ENCODE measurements at regions not wholly inside any gene's neighbourhood (a gene's known extent, or its start where the extent isn't known, plus 50 kb on each side); places are given as distances from the start of the nearest gene placed in this dataset.

GRCh38 chr2:7972670-7973069 is 709.2 kb upstream of the ID2 start:
- 87 to 94% methylated on average over 7 of the region's 7 CpGs for WGBS, 2 donors
- intact Hi-C loops (cut with DNase I), result no loop called here
- H3K36me3 ChIP-seq, result no peaks in the 10 kb centered on the region
- H3K9me3 ChIP-seq, result no peaks in the 10 kb centered on the region
- TF ChIP-seq POLR2A (IDR thresholded peaks at IDR 0.05), result no peak
- TF ChIP-seq CTCF (IDR thresholded peaks at IDR 0.05), result no peak
- no peak for TF ChIP-seq POLR2AphosphoS5 (IDR thresholded peaks at IDR 0.05)
- no peak for TF ChIP-seq EP300 (IDR thresholded peaks at IDR 0.05)
- DNase-seq, result no peak
- H3K27ac ChIP-seq, result no peak overlapping the region
- H3K4me3 ChIP-seq, result no peak overlapping the region
- H3K4me1 ChIP-seq, result no peaks in the 10 kb centered on the region
- H3K27me3 ChIP-seq, result no peaks in the 10 kb centered on the region

- no peaks in the 10 kb centered on the region for H3K27me3 ChIP-seq
- 87 to 88% methylated on average over 8 of the region's 8 CpGs for WGBS, 2 donors
- DNase-seq, result no peak
- no peak for TF ChIP-seq CTCF (IDR thresholded peaks at IDR 0.05)
- TF ChIP-seq EP300 (IDR thresholded peaks at IDR 0.05), result no peak
- TF ChIP-seq POLR2AphosphoS5 (IDR thresholded peaks at IDR 0.05), result no peak
- TF ChIP-seq POLR2A (IDR thresholded peaks at IDR 0.05), result no peak
- no peak overlapping the region for H3K4me3 ChIP-seq
- intact Hi-C loops (cut with DNase I), result no loop called here
- no peaks in the 10 kb centered on the region for H3K4me1 ChIP-seq
- H3K9me3 ChIP-seq, result no peaks in the 10 kb centered on the region
- no peak overlapping the region for H3K27ac ChIP-seq
- H3K36me3 ChIP-seq, result no peaks in the 10 kb centered on the region
Measured at GRCh38 chr2:7973801-7974480, 707.9 kb upstream of the ID2 start.

- H3K4me3 ChIP-seq, result no peak overlapping the region
- no peaks in the 10 kb centered on the region for H3K9me3 ChIP-seq
- H3K4me1 ChIP-seq, result no peaks in the 10 kb centered on the region
- intact Hi-C loops (cut with DNase I), result no loop called here
- TF ChIP-seq POLR2AphosphoS5 (IDR thresholded peaks at IDR 0.05), result no peak
- no peak for TF ChIP-seq CTCF (IDR thresholded peaks at IDR 0.05)
- TF ChIP-seq POLR2A (IDR thresholded peaks at IDR 0.05), result no peak
- no peak for TF ChIP-seq EP300 (IDR thresholded peaks at IDR 0.05)
- WGBS, 2 donors, result 94 to 95% methylated on average over 5 of the region's 5 CpGs
- no peak for DNase-seq
- no peaks in the 10 kb centered on the region for H3K36me3 ChIP-seq
- no peaks in the 10 kb centered on the region for H3K27me3 ChIP-seq
- no peak overlapping the region for H3K27ac ChIP-seq
Measured at GRCh38 chr2:7974936-7975335, 706.9 kb upstream of the ID2 start.

- Histone ChIP-seq H3K9me3 (no peaks in the 10 kb centered on the region), H3K36me3 (no peaks in the 10 kb centered on the region), H3K4me1 (peaks cover 0 to 8% (median 2%) of the 10 kb centered on the region in 4 donors), H3K27me3 (no peaks in the 10 kb centered on the region), H3K4me3 (no peak overlapping the region), H3K27ac (no peak overlapping the region)
- WGBS, 2 donors, result 86 to 90% methylated on average over 7 of the region's 7 CpGs
- intact Hi-C loops (cut with DNase I), result no loop called here
- DNase-seq, result no peak
- TF ChIP-seq POLR2AphosphoS5 (IDR thresholded peaks at IDR 0.05) (no peak), CTCF (IDR thresholded peaks at IDR 0.05) (no peak)
Measured at GRCh38 chr2:7976206-7976605, 705.6 kb upstream of the ID2 start.

- H3K4me1 ChIP-seq, result peaks cover 0 to 17% (median 4%) of the 10 kb centered on the region in 4 donors
- peaks cover 0 to 4% (median 0%) of the 10 kb centered on the region in 4 donors for H3K9me3 ChIP-seq
- intact Hi-C loops (cut with DNase I), result no loop called here
- no peaks in the 10 kb centered on the region for H3K36me3 ChIP-seq
- H3K27ac ChIP-seq, result no peak overlapping the region
- WGBS, 2 donors, result 63 to 70% methylated on average over 8 of the region's 8 CpGs
- H3K27me3 ChIP-seq, result no peaks in the 10 kb centered on the region
- no peak for DNase-seq
- TF ChIP-seq POLR2AphosphoS5 (IDR thresholded peaks at IDR 0.05) (no peak), CTCF (IDR thresholded peaks at IDR 0.05) (no peak), POLR2A (IDR thresholded peaks at IDR 0.05) (no peak), EP300 (IDR thresholded peaks at IDR 0.05) (no peak)
- H3K4me3 ChIP-seq, result no peak overlapping the region
Measured at GRCh38 chr2:7977981-7978380, 703.9 kb upstream of the ID2 start.
